Keratinocyte (primary cell): ENCODE measurements at regions not wholly inside any gene's neighbourhood (a gene's known extent, or its start where the extent isn't known, plus 50 kb on each side); places are given as distances from the start of the nearest gene placed in this dataset.

Source experiments
- DNase-seq: peaks from one replicate; pipeline ENCODE4 v3.0.0-alpha.2; 2011; ENCODE audit warnings: low read depth, missing footprints, low spot score
- FAIRE-seq: peaks from 2 replicates; lab custom pipeline; 2011; peaks lifted over from hg19 to GRCh38; lab: Jason Lieb, UNC
- H2AFZ ChIP-seq: 2 replicates; pipeline ENCODE4 v1.6.0; 2012; ENCODE audit warnings: low read length, control low read depth, inconsistent platforms; ENCODE audit not compliant: control insufficient read depth
- H3K27ac ChIP-seq: 2 replicates; pipeline ENCODE4 v1.5.1; 2011; ENCODE audit warnings: low read length; ENCODE audit not compliant: control insufficient read depth, insufficient read depth
- H3K27me3 ChIP-seq: 3 replicates; pipeline ENCODE4 v1.6.0; 2011; ENCODE audit warnings: low read length; ENCODE audit not compliant: control insufficient read depth, insufficient read depth; ENCODE audit errors: extremely low read depth
- H3K36me3 ChIP-seq, 2 experiments: 2 replicates in 1 of 2; 3 replicates in 1 of 2; pipeline ENCODE4 v1.5.1; 2011; ENCODE audit warnings: low read length in 2 of 2, mild to moderate bottlenecking in 1 of 2; ENCODE audit not compliant: control insufficient read depth in 2 of 2, insufficient read depth in 2 of 2; ENCODE audit errors: extremely low read depth in 1 of 2
- H3K4me1 ChIP-seq: 3 replicates; pipeline ENCODE4 v1.5.1; 2011; ENCODE audit warnings: low read length; ENCODE audit not compliant: control insufficient read depth, insufficient read depth; ENCODE audit errors: extremely low read depth
- H3K4me2 ChIP-seq: 3 replicates; pipeline ENCODE4 v1.6.0; 2011; ENCODE audit warnings: low read depth, low read length; ENCODE audit not compliant: control insufficient read depth, insufficient read depth; ENCODE audit errors: extremely low read depth
- H3K4me3 ChIP-seq, 3 experiments: fragments of 200-600 bp in 1 of 3; sonication (generic) in 1 of 3; 2 replicates in 2 of 3; 3 replicates in 1 of 3; pipeline ENCODE4 v1.5.1; 2011 to 2016; ENCODE audit warnings: low read length in 3 of 3, mild to moderate bottlenecking in 3 of 3, control low read depth in 2 of 3, inconsistent platforms in 1 of 3, low read depth in 1 of 3, mixed read lengths in 1 of 3, mixed run types in 1 of 3, moderate library complexity in 1 of 3; ENCODE audit not compliant: control insufficient read depth in 2 of 3, insufficient read depth in 2 of 3; ENCODE audit errors: extremely low read depth in 1 of 3
- H3K79me2 ChIP-seq: 2 replicates; pipeline ENCODE4 v1.6.0; 2012; ENCODE audit warnings: low read length; ENCODE audit not compliant: control insufficient read depth, insufficient read depth
- H3K9ac ChIP-seq: 3 replicates; pipeline ENCODE4 v1.6.0; 2011; ENCODE audit warnings: low read length; ENCODE audit not compliant: control insufficient read depth, insufficient read depth; ENCODE audit errors: extremely low read depth
- H3K9me1 ChIP-seq: 3 replicates; pipeline ENCODE4 v1.6.0; 2011; ENCODE audit warnings: low read length; ENCODE audit not compliant: control insufficient read depth, insufficient read depth; ENCODE audit errors: extremely low read depth
- H3K9me3 ChIP-seq: 2 replicates; pipeline ENCODE4 v1.5.1; 2012; ENCODE audit warnings: low read depth, low read length; ENCODE audit not compliant: control insufficient read depth
- H4K20me1 ChIP-seq: 3 replicates; pipeline ENCODE4 v1.6.0; 2011; ENCODE audit warnings: low read length; ENCODE audit not compliant: control insufficient read depth, insufficient read depth; ENCODE audit errors: extremely low read depth
- EZH2 ChIP-seq: IDR thresholded peaks from one replicate; pipeline ENCODE4 v1.6.1; 2012; ENCODE audit warnings: inconsistent platforms, mild to moderate bottlenecking, low read length, moderate library complexity
- dilution Hi-C: fragments of 300-500 bp; cut with MboI; formaldehyde crosslinking; loops from one replicate; pipeline ENCODE4 v1.7.0; 2020; ENCODE audit warnings: low sequenced_read_pairs; ENCODE audit not compliant: extremely low pct_ligation_motif_present
- TF ChIP-seq, protein P1 (sequence below), 3 experiments: IDR thresholded peaks in 1 of 3; conservative IDR thresholded peaks in 1 of 3; optimal IDR thresholded peaks in 1 of 3; 2 replicates in 2 of 3; 3 replicates in 1 of 3; pipeline versions ENCODE3 to v1.5.1; 2011; ENCODE audit warnings: low read length in 3 of 3, mild to moderate bottlenecking in 3 of 3, moderate library complexity in 2 of 3, control low read depth in 1 of 3, inconsistent platforms in 1 of 3; ENCODE audit not compliant: insufficient read depth in 2 of 3; ENCODE audit errors: extremely low read depth in 1 of 3

DNA sequence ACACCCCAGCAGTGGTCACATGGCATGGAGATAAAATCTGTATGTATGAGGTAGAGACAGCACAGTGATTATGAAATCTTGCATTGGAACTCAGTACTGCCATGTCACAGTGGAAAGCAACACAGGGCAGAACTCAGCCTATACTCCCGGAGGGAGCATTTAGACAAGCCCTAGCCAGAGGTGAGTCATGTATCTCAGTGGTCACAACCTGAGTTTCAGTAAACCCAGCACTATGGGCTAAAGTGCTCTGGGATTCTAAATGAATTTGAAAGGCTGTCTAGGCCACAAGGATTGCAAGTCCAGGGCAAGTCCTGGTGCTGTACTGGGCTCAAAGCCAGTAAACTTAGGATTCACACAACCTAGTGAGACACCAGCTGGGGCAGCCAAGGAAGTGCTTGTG lies 1717.1 kb upstream of the RAG2 start:
- Histone ChIP-seq H3K27me3 (no peaks in the 10 kb centered on the region), H4K20me1 (no peaks in the 10 kb centered on the region), H3K4me2 (no peak overlapping the region), H3K27ac (no peak overlapping the region), H2AFZ (no peak overlapping the region), H3K4me1 (no peaks in the 10 kb centered on the region), H3K79me2 (no peaks in the 10 kb centered on the region), H3K9ac (no peak overlapping the region), H3K4me3 (no peak overlapping the region), H3K9me3 (peaks cover 1% of the 10 kb centered on the region), H3K36me3 (no peaks in the 10 kb centered on the region), H3K9me1 (no peaks in the 10 kb centered on the region)
- FAIRE-seq (no peak), DNase-seq (no peak)
- dilution Hi-C loops: no loop called here
- TF ChIP-seq, protein P1, sequence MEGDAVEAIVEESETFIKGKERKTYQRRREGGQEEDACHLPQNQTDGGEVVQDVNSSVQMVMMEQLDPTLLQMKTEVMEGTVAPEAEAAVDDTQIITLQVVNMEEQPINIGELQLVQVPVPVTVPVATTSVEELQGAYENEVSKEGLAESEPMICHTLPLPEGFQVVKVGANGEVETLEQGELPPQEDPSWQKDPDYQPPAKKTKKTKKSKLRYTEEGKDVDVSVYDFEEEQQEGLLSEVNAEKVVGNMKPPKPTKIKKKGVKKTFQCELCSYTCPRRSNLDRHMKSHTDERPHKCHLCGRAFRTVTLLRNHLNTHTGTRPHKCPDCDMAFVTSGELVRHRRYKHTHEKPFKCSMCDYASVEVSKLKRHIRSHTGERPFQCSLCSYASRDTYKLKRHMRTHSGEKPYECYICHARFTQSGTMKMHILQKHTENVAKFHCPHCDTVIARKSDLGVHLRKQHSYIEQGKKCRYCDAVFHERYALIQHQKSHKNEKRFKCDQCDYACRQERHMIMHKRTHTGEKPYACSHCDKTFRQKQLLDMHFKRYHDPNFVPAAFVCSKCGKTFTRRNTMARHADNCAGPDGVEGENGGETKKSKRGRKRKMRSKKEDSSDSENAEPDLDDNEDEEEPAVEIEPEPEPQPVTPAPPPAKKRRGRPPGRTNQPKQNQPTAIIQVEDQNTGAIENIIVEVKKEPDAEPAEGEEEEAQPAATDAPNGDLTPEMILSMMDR (optimal IDR thresholded peaks at IDR 0.05 in 1 of 3, IDR thresholded peaks at IDR 0.05 in 1 of 3, conservative IDR thresholded peaks at IDR 0.05 in 1 of 3; ENCODE audit: extremely low read depth in 1 of 3, insufficient read depth in 2 of 3, low read length in 3 of 3): no peak
- no peak for TF ChIP-seq EZH2

DNA sequence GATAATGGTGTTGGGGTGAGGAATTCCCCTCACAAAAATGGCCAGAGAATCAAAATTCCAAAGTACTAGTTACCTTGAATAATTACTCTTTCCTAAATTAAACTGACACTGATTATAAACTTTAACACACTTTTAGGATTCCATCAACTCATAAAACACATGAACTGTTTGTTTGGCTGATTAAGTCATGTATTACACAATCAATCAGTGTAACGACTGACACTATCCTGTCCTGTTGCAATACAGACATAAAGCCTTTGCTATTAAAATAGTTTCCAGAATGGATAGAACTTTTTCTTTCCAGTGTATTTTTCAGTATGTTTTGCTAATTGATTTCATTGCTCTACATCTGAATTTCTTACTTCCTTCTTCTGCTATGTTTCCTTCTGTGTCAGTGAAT lies 1709.4 kb upstream of the RAG2 start:
- Histone ChIP-seq H3K9me3 (no peaks in the 10 kb centered on the region), H4K20me1 (no peaks in the 10 kb centered on the region), H3K9ac (no peak overlapping the region), H3K27ac (no peak overlapping the region), H3K36me3 (no peaks in the 10 kb centered on the region), H3K4me3 (no peak overlapping the region), H3K27me3 (no peaks in the 10 kb centered on the region), H2AFZ (no peak overlapping the region), H3K4me2 (no peak overlapping the region), H3K9me1 (no peaks in the 10 kb centered on the region), H3K4me1 (no peaks in the 10 kb centered on the region), H3K79me2 (no peaks in the 10 kb centered on the region)
- no peak for TF ChIP-seq EZH2
- TF ChIP-seq, protein P1 (optimal IDR thresholded peaks at IDR 0.05 in 1 of 3, IDR thresholded peaks at IDR 0.05 in 1 of 3, conservative IDR thresholded peaks at IDR 0.05 in 1 of 3; ENCODE audit: extremely low read depth in 1 of 3, insufficient read depth in 2 of 3, low read length in 3 of 3): no peak
- DNase-seq (no peak), FAIRE-seq (no peak)
- dilution Hi-C loops: no loop called here
